HG03280 (cell line): ENCODE measurements at regions not wholly inside any gene's neighbourhood (a gene's known extent, or its start where the extent isn't known, plus 50 kb on each side); places are given as distances from the start of the nearest gene placed in this dataset.

Source experiments
- ATAC-seq: cut with Tn5 transposase; IDR thresholded peaks from one replicate; pipeline ENCODE4 v1.9.1; 2021; ENCODE audit warnings: mild to moderate bottlenecking, moderate library complexity; ENCODE audit not compliant: unreplicated experiment

GRCh38 chr12:124389725-124390441 is 95.0 kb downstream of the RFLNA start:
- ATAC-seq: no peak

GRCh38 chr12:124389138-124389724 is 94.3 kb downstream of the RFLNA start:
- no peak for ATAC-seq

- ATAC-seq: no peak
Observed at GRCh38 chr12:124388679-124389137, 93.8 kb downstream of the RFLNA start.

GRCh38 chr12:124388038-124388671 is 93.3 kb downstream of the RFLNA start:
- no peak for ATAC-seq

- ATAC-seq: no peak
Observed at GRCh38 chr12:124387528-124387911, 92.6 kb downstream of the RFLNA start.

- no peak for ATAC-seq
Observed at GRCh38 chr12:124386661-124387527, 92.0 kb downstream of the RFLNA start.

GRCh38 chr12:124386059-124386458 is 91.2 kb downstream of the RFLNA start:
- ATAC-seq: no peak

- no peak for ATAC-seq
Observed at GRCh38 chr12:124385219-124385969, 90.5 kb downstream of the RFLNA start.

GRCh38 chr12:124384299-124384894 is 89.5 kb downstream of the RFLNA start:
- no peak for ATAC-seq

GRCh38 chr12:124383028-124383427 is 88.1 kb downstream of the RFLNA start:
- ATAC-seq: no peak

- ATAC-seq: no peak
Observed at GRCh38 chr12:124381456-124382296, 86.8 kb downstream of the RFLNA start.

GRCh38 chr12:124380796-124381455 is 86.0 kb downstream of the RFLNA start:
- no peak for ATAC-seq

- ATAC-seq: no peak
Observed at GRCh38 chr12:124379938-124380754, 85.3 kb downstream of the RFLNA start.

- no peak for ATAC-seq
Observed at GRCh38 chr12:124379379-124379937, 84.6 kb downstream of the RFLNA start.

GRCh38 chr12:124378926-124379325 is 84.0 kb downstream of the RFLNA start:
- no peak for ATAC-seq

- ATAC-seq: no peak
Observed at GRCh38 chr12:124377981-124378509, 83.2 kb downstream of the RFLNA start.

GRCh38 chr12:124376435-124376834 is 81.5 kb downstream of the RFLNA start:
- no peak for ATAC-seq
